H1 (cell line): ENCODE measurements at regions not wholly inside any gene's neighbourhood (a gene's known extent, or its start where the extent isn't known, plus 50 kb on each side); places are given as distances from the start of the nearest gene placed in this dataset.

Source experiments
- CTCF ChIA-PET: fragments of 300-600 bp; sonication (Branson Sonifier 250); formaldehyde crosslinking; loops from one replicate; lab custom pipeline; 2021; ENCODE audit not compliant: partially characterized antibody; lab: Charles Lee
- POLR2A ChIA-PET: fragments of 300-600 bp; sonication (Branson Sonifier 250); formaldehyde crosslinking; loops from one replicate; lab custom pipeline; 2021; ENCODE audit warnings: inconsistent platforms; ENCODE audit not compliant: partially characterized antibody; lab: Charles Lee
- DNase-seq, 2 experiments: peaks; one replicate each; pipeline versions ENCODE4 v3.0.0 to v3.0.0-alpha.2; 2010 to 2022; ENCODE audit warnings: low spot score in 2 of 2, low read depth in 1 of 2, mixed read lengths in 1 of 2
- FAIRE-seq: peaks from 2 replicates; lab custom pipeline; 2011; peaks lifted over from hg19 to GRCh38; lab: Jason Lieb, UNC
- H2AFZ ChIP-seq: 2 replicates; pipeline ENCODE4 v1.8.1; 2012; ENCODE audit warnings: low read length, inconsistent platforms
- H2AK5ac ChIP-seq: 2 replicates; pipeline ENCODE4 v1.6.1; 2013; ENCODE audit warnings: low read depth, low read length
- H2BK120ac ChIP-seq: replicated peaks from 2 replicates; pipeline ENCODE3; 2013; ENCODE audit warnings: low read depth, low read length, inconsistent platforms
- H2BK12ac ChIP-seq: 2 replicates; pipeline ENCODE4 v1.6.1; 2013; ENCODE audit warnings: low read depth, low read length
- H2BK15ac ChIP-seq: 2 replicates; pipeline ENCODE4 v1.6.1; 2013; ENCODE audit warnings: low read length
- H2BK20ac ChIP-seq: 2 replicates; pipeline ENCODE4 v1.6.1; 2013; ENCODE audit warnings: low read length
- H2BK5ac ChIP-seq: 2 replicates; pipeline ENCODE4 v1.6.1; 2013; ENCODE audit warnings: low read depth, low read length
- H3K14ac ChIP-seq: 2 replicates; pipeline ENCODE4 v1.6.1; 2013; ENCODE audit warnings: inconsistent platforms; ENCODE audit not compliant: insufficient read length
- H3K18ac ChIP-seq: 2 replicates; pipeline ENCODE4 v1.6.1; 2013; ENCODE audit warnings: low read length; ENCODE audit errors: extremely low read depth
- H3K23ac ChIP-seq: 2 replicates; pipeline ENCODE4 v1.6.1; 2013; ENCODE audit warnings: inconsistent platforms; ENCODE audit not compliant: insufficient read length
- H3K23me2 ChIP-seq: 2 replicates; pipeline ENCODE4 v1.6.1; 2013; ENCODE audit warnings: low read depth, low read length
- H3K27ac ChIP-seq: 2 replicates; pipeline ENCODE4 v1.6.1; 2011; ENCODE audit warnings: low read depth, low read length, inconsistent platforms
- H3K27me3 ChIP-seq, 4 experiments: replicated peaks in 1 of 4; 1 replicate in 1 of 4; 2 replicates in 3 of 4; pipeline versions ENCODE4 v1.6.1 to v1.8.1; 2011 to 2013; ENCODE audit warnings: low read length in 3 of 4, mild to moderate bottlenecking in 3 of 4, inconsistent platforms in 2 of 4, mixed read lengths in 2 of 4, moderate library complexity in 1 of 4; ENCODE audit not compliant: control insufficient read depth in 3 of 4, insufficient read depth in 3 of 4; ENCODE audit errors: extremely low read depth in 1 of 4
- H3K36me3 ChIP-seq, 4 experiments: 2 replicates each; pipeline versions ENCODE4 v1.6.1 to v1.8.1; 2011 to 2013; ENCODE audit warnings: mild to moderate bottlenecking in 4 of 4, low read length in 3 of 4, moderate library complexity in 2 of 4, control low read depth in 1 of 4, inconsistent platforms in 1 of 4; ENCODE audit not compliant: insufficient read depth in 4 of 4, control insufficient read depth in 2 of 4
- H3K4ac ChIP-seq: replicated peaks from 2 replicates; pipeline ENCODE3; 2013; ENCODE audit warnings: low read length, low read depth, mixed read lengths, inconsistent platforms; ENCODE audit not compliant: insufficient read length
- H3K4me1 ChIP-seq, 4 experiments: replicated peaks in 1 of 4; 1 replicate in 1 of 4; 2 replicates in 3 of 4; pipeline versions ENCODE4 v1.6.1 to v1.8.1; 2011 to 2013; ENCODE audit warnings: low read length in 3 of 4, inconsistent platforms in 2 of 4, mixed read lengths in 1 of 4; ENCODE audit not compliant: insufficient read depth in 4 of 4, control insufficient read depth in 3 of 4
- H3K4me2 ChIP-seq, 2 experiments: 2 replicates each; pipeline versions ENCODE4 v1.6.1 to v1.8.1; 2011 to 2013; ENCODE audit warnings: low read depth in 2 of 2, low read length in 2 of 2, control low read depth in 1 of 2, inconsistent platforms in 1 of 2, mild to moderate bottlenecking in 1 of 2; ENCODE audit not compliant: insufficient read depth in 1 of 2
- H3K4me3 ChIP-seq, 4 experiments: fragments of 200-600, 300-600 bp in 1 of 4; sonication (generic), shearing (Covaris generic), sonication (Bioruptor Twin) in 1 of 4; 2 replicates each; pipeline versions ENCODE4 v1.5.1 to v1.8.1; 2011 to 2016; ENCODE audit warnings: low read length in 4 of 4, low read depth in 3 of 4, control low read depth in 2 of 4, inconsistent platforms in 2 of 4, mild to moderate bottlenecking in 2 of 4, mixed read lengths in 1 of 4, moderate library complexity in 1 of 4; ENCODE audit not compliant: insufficient read depth in 2 of 4; ENCODE audit errors: extremely low read depth in 1 of 4
- H3K56ac ChIP-seq: replicated peaks from 2 replicates; pipeline ENCODE3; 2013; ENCODE audit warnings: low read depth, mild to moderate bottlenecking, mixed read lengths, low read length, inconsistent platforms; ENCODE audit not compliant: insufficient read length
- H3K79me1 ChIP-seq: 2 replicates; pipeline ENCODE4 v1.6.1; 2013; ENCODE audit warnings: low read depth, low read length, control low read depth
- H3K79me2 ChIP-seq, 2 experiments: 2 replicates each; pipeline versions ENCODE4 v1.6.1 to v1.8.1; 2012 to 2013; ENCODE audit warnings: low read length in 2 of 2, mild to moderate bottlenecking in 2 of 2, inconsistent platforms in 1 of 2; ENCODE audit not compliant: insufficient read depth in 2 of 2, control insufficient read depth in 1 of 2
- H3K9ac ChIP-seq, 4 experiments: replicated peaks in 1 of 4; 1 replicate in 1 of 4; 2 replicates in 3 of 4; pipeline versions ENCODE4 v1.6.1 to v1.8.1; 2011 to 2013; ENCODE audit warnings: low read depth in 3 of 4, low read length in 3 of 4, control low read depth in 2 of 4, mild to moderate bottlenecking in 2 of 4, moderate library complexity in 2 of 4, inconsistent platforms in 1 of 4; ENCODE audit errors: extremely low read depth in 1 of 4
- H3K9me3 ChIP-seq, 2 experiments: 2 replicates each; pipeline versions ENCODE4 v1.6.1 to v1.8.1; 2012 to 2013; ENCODE audit warnings: mild to moderate bottlenecking in 2 of 2, moderate library complexity in 2 of 2, control low read depth in 1 of 2, inconsistent platforms in 1 of 2, low read depth in 1 of 2, low read length in 1 of 2, mixed read lengths in 1 of 2; ENCODE audit not compliant: insufficient read depth in 2 of 2
- H4K20me1 ChIP-seq, 2 experiments: replicated peaks in 1 of 2; 2 replicates each; pipeline versions ENCODE3 to v1.8.1; 2011 to 2013; ENCODE audit warnings: inconsistent platforms in 2 of 2, low read length in 2 of 2, mild to moderate bottlenecking in 1 of 2; ENCODE audit not compliant: insufficient read depth in 2 of 2, control insufficient read depth in 1 of 2
- H4K5ac ChIP-seq: 2 replicates; pipeline ENCODE4 v1.6.1; 2013; ENCODE audit warnings: low read length, low read depth, mixed read lengths, inconsistent platforms; ENCODE audit not compliant: insufficient read length
- H4K8ac ChIP-seq: 2 replicates; pipeline ENCODE4 v1.8.0; 2013; ENCODE audit warnings: mild to moderate bottlenecking, moderate library complexity, low read length, inconsistent platforms; ENCODE audit not compliant: insufficient read depth; ENCODE audit errors: extremely low read depth
- H4K91ac ChIP-seq: replicated peaks from 2 replicates; pipeline ENCODE3; 2013; ENCODE audit warnings: low read length, mixed read lengths, inconsistent platforms; ENCODE audit not compliant: insufficient read length
- BRCA1 ChIP-seq: IDR thresholded peaks from 2 replicates; pipeline ENCODE4 v1.6.1; 2012; ENCODE audit warnings: low read depth, low read length, improper control_type of control experiment
- CBX8 ChIP-seq: fragments of 300-800, 300-1000 bp; sonication (generic); IDR thresholded peaks from 2 replicates; pipeline ENCODE4 v1.7.1; 2016; ENCODE audit warnings: low read depth, low read length, borderline replicate concordance
- E2F6 ChIP-seq: IDR thresholded peaks from 2 replicates; pipeline ENCODE4 v1.6.1; 2012; ENCODE audit warnings: inconsistent platforms
- GTF2F1 ChIP-seq: IDR thresholded peaks from 2 replicates; pipeline ENCODE4 v1.6.1; 2012; ENCODE audit warnings: low read depth, low read length, improper control_type of control experiment, borderline replicate concordance
- HDAC2 ChIP-seq, 2 experiments: fragments of 300-600 bp in 1 of 2; sonication (generic) in 1 of 2; IDR thresholded peaks; 2 replicates each; pipeline ENCODE4 v1.6.1; 2011 to 2012; ENCODE audit warnings: low read depth in 2 of 2, low read length in 2 of 2, mild to moderate bottlenecking in 2 of 2, moderate library complexity in 2 of 2, borderline replicate concordance in 1 of 2, inconsistent platforms in 1 of 2
- KDM1A ChIP-seq: fragments of 200-600, 300-600 bp; sonication (generic); IDR thresholded peaks from 2 replicates; pipeline ENCODE4 v1.7.1; 2016; ENCODE audit warnings: mild to moderate bottlenecking, low read length, borderline replicate concordance
- MAFK ChIP-seq: IDR thresholded peaks from 2 replicates; pipeline ENCODE4 v1.6.1; 2012; ENCODE audit warnings: low read depth, mild to moderate bottlenecking, improper control_type of control experiment, low read length
- NANOG ChIP-seq: IDR thresholded peaks from 2 replicates; pipeline ENCODE4 v1.6.1; 2011; ENCODE audit warnings: low read length, low read depth, mild to moderate bottlenecking, inconsistent platforms; ENCODE audit not compliant: insufficient read depth, poor library complexity, severe bottlenecking
- PHF8 ChIP-seq: fragments of 200-600 bp; sonication (generic); conservative IDR thresholded peaks from 2 replicates; pipeline ENCODE4 v1.7.1; 2012; ENCODE audit warnings: low read depth, mild to moderate bottlenecking, inconsistent platforms, low read length, moderate library complexity
- SAP30 ChIP-seq: fragments of 300-600 bp; sonication (generic); IDR thresholded peaks from 2 replicates; pipeline ENCODE4 v1.7.1; 2012; ENCODE audit warnings: low read length, moderate library complexity, mild to moderate bottlenecking, inconsistent platforms; ENCODE audit not compliant: insufficient read depth, insufficient replicate concordance
- WGBS, 2 experiments: shearing (Covaris generic) in 1 of 2; methylation state at CpG; one replicate each; pipeline versions ENCODE4 v1.1.6 to v1.1.7; 2013 to 2015; ENCODE audit warnings: low lambda C conversion rate in 2 of 2, mixed read lengths in 2 of 2, inconsistent platforms in 1 of 2, low coverage in 1 of 2, missing lambda C conversion rate in 1 of 2; ENCODE audit not compliant: insufficient replicate concordance in 2 of 2, insufficient coverage in 1 of 2, insufficient read length in 1 of 2; ENCODE audit errors: extremely low coverage in 1 of 2, missing lambda C conversion rate in 1 of 2; 5-methylcytosine and 5-hydroxymethylcytosine counted together
- TF ChIP-seq, protein P1 (sequence below): IDR thresholded peaks from 2 replicates; pipeline ENCODE4 v1.6.1; 2012; ENCODE audit warnings: low read length, inconsistent platforms

DNA sequence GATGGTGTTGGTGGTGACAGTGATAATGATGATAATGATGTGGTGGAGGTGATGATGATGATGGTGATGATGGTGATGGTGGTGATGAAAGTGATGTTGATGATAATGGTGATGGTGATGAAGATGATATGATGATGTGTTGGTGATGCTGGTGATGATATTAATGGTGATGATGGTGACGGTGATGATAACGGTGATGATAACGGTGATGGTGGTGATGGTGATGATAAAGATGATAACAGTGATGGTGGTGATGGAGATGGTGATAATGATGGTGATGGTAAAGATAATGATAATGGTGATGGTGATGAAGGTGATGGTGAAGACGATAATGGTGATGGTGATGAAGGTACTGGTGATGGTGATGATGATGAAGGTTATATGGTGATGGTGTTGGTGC, 76.6 kb downstream of the UNCX start:
- Histone ChIP-seq H3K23ac (no peak overlapping the region), H2AFZ (no peak overlapping the region), H3K79me2 (no peaks in the 10 kb centered on the region), H3K79me1 (no peaks in the 10 kb centered on the region), H2BK5ac (no peak overlapping the region), H2BK15ac (no peak overlapping the region), H2BK120ac (no peak overlapping the region), H2AK5ac (no peak overlapping the region; the same call in 1 of the 2 replicates), H3K56ac (peak overlapping the region; percentile 82), H3K27me3 (no peaks in the 10 kb centered on the region), H4K5ac (no peak overlapping the region), H4K91ac (no peak overlapping the region), H2BK20ac (no peak overlapping the region), H4K20me1 (peaks cover 0 to 5% of the 10 kb centered on the region in 2 experiments), H3K23me2 (peaks cover 14% of the 10 kb centered on the region; the same call in 1 of the 2 replicates), H3K9ac (no peak overlapping the region), H3K4me3 (no peak overlapping the region), H3K27ac (no peak overlapping the region), H3K36me3 (no peaks in the 10 kb centered on the region), H3K9me3 (no peaks in the 10 kb centered on the region), H3K4ac (no peak overlapping the region), H3K14ac (no peak overlapping the region), H4K8ac (no peak overlapping the region), H3K4me2 (no peak overlapping the region), H2BK12ac (no peak overlapping the region), H3K18ac (no peak overlapping the region), H3K4me1 (no peaks in the 10 kb centered on the region; a peak in 1 of 7 replicates)
- CTCF ChIA-PET, result interaction anchor here (1.6 kb wide), 1 partner anchor 123 kb away, joined by 5 read pairs; no protein-coding TSS in a partner anchor
- POLR2A ChIA-PET, result no interaction called here
- WGBS, 2 experiments, result 87 to 100% methylated on average over 1 to 4 of the region's 4 CpGs
- no peak for FAIRE-seq
- no peak for DNase-seq
- no peak for TF ChIP-seq KDM1A
- TF ChIP-seq SAP30, result no peak
- TF ChIP-seq, protein P1, sequence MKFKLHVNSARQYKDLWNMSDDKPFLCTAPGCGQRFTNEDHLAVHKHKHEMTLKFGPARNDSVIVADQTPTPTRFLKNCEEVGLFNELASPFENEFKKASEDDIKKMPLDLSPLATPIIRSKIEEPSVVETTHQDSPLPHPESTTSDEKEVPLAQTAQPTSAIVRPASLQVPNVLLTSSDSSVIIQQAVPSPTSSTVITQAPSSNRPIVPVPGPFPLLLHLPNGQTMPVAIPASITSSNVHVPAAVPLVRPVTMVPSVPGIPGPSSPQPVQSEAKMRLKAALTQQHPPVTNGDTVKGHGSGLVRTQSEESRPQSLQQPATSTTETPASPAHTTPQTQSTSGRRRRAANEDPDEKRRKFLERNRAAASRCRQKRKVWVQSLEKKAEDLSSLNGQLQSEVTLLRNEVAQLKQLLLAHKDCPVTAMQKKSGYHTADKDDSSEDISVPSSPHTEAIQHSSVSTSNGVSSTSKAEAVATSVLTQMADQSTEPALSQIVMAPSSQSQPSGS, result no peak
- TF ChIP-seq HDAC2 (IDR thresholded peaks at IDR 0.05; ENCODE audit: borderline replicate concordance in 1 of 2, low read depth in 2 of 2, low read length in 2 of 2), result no peak
- TF ChIP-seq E2F6, result no peak
- no peak for TF ChIP-seq NANOG
- TF ChIP-seq GTF2F1, result no peak
- no peak for TF ChIP-seq PHF8
- TF ChIP-seq CBX8, result no peak
- no peak for TF ChIP-seq BRCA1
- no peak for TF ChIP-seq MAFK
